ENCODE measurements at regions not wholly inside any gene's neighbourhood (a gene's known extent, or its start where the extent isn't known, plus 50 kb on each side); places are given as distances from the start of the nearest gene placed in this dataset.

DNA sequence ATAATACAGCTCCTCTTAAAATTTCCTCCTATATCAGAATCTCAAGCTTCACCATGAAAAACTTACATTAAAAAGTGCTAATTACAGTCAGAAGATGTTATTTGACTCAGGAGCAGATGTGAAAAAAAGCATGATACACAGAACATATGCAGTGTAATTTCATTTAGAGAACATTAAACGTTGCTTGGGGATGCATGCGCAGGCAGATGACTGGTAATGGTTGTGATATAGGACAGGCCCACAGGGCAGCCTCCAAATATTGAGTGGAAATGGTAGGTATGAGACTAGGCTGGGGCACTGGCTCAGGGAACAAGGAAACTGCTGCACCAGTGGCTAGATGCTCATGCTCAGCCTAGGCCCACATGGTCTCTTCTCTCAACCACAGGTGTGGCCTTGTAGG lies 69.7 kb downstream of the IARS1 start:
- Histone ChIP-seq H3K23me2 (ENCODE audit: low read depth, low read length) (no peaks in the 10 kb centered on the region), H3K23ac (ENCODE audit: insufficient read length) (no peak overlapping the region), H3K79me2 (ENCODE audit: control insufficient read depth in 1 of 2, insufficient read depth in 2 of 2, low read length in 2 of 2) (peaks cover 0 to 18% of the 10 kb centered on the region in 2 experiments; a peak in 1 of 4 replicates), H3K18ac (ENCODE audit: extremely low read depth, low read length) (no peak overlapping the region), H2AFZ (ENCODE audit: low read length) (no peak overlapping the region), H2BK120ac (replicated peaks; ENCODE audit: low read depth, low read length) (no peak overlapping the region), H3K4ac (replicated peaks; ENCODE audit: insufficient read length, low read depth, low read length) (no peak overlapping the region), H2AK5ac (ENCODE audit: low read depth, low read length) (no peak overlapping the region), H3K9me3 (ENCODE audit: insufficient read depth in 2 of 2, low read depth in 1 of 2, low read length in 1 of 2) (peaks cover 0 to 4% of the 10 kb centered on the region in 2 experiments; a peak in 1 of 4 replicates), H2BK12ac (ENCODE audit: low read depth, low read length) (no peak overlapping the region), H4K20me1 (replicated peaks in 1 of 2; ENCODE audit: control insufficient read depth in 1 of 2, insufficient read depth in 2 of 2, low read length in 2 of 2) (peaks cover 0 to 2% of the 10 kb centered on the region in 2 experiments), H3K4me2 (ENCODE audit: insufficient read depth in 1 of 2, low read depth in 2 of 2, low read length in 2 of 2) (no peak overlapping the region), H3K9ac (replicated peaks in 1 of 4; ENCODE audit: extremely low read depth in 1 of 4, low read depth in 3 of 4, low read length in 3 of 4) (no peak overlapping the region), H3K27ac (ENCODE audit: low read depth, low read length) (no peak overlapping the region), H3K56ac (replicated peaks; ENCODE audit: insufficient read length, low read depth, low read length) (no peak overlapping the region), H3K4me1 (replicated peaks in 1 of 4; ENCODE audit: control insufficient read depth in 3 of 4, insufficient read depth in 4 of 4, low read length in 3 of 4) (no peaks in the 10 kb centered on the region), H3K36me3 (ENCODE audit: control insufficient read depth in 2 of 4, insufficient read depth in 4 of 4, low read length in 3 of 4) (peaks cover 31 to 75% (median 62%) of the 10 kb centered on the region in 4 experiments), H3K79me1 (ENCODE audit: low read depth, low read length) (no peaks in the 10 kb centered on the region), H4K91ac (replicated peaks; ENCODE audit: insufficient read length, low read length) (no peak overlapping the region), H3K27me3 (replicated peaks in 1 of 4; ENCODE audit: control insufficient read depth in 3 of 4, extremely low read depth in 1 of 4, insufficient read depth in 3 of 4, low read length in 3 of 4) (no peaks in the 10 kb centered on the region), H4K8ac (ENCODE audit: extremely low read depth, insufficient read depth, low read length) (no peak overlapping the region), H2BK20ac (ENCODE audit: low read length) (no peak overlapping the region), H3K14ac (ENCODE audit: insufficient read length) (no peak overlapping the region), H2BK15ac (ENCODE audit: low read length) (no peak overlapping the region), H3K4me3 (ENCODE audit: extremely low read depth in 1 of 4, insufficient read depth in 2 of 4, low read depth in 3 of 4, low read length in 4 of 4) (no peak overlapping the region), H4K5ac (ENCODE audit: insufficient read length, low read depth, low read length) (no peak overlapping the region), H2BK5ac (ENCODE audit: low read depth, low read length) (no peak overlapping the region)
- FAIRE-seq: no peak
- CTCF ChIA-PET (ENCODE audit: partially characterized antibody): interaction anchor here (0.8 to 3.7 kb wide), 4 partner anchors 11 to 86 kb away, joined by 4 to 18 read pairs (median 6); no protein-coding TSS in a partner anchor
- POLR2A ChIA-PET (ENCODE audit: partially characterized antibody): interaction anchor here (0.8 to 1.6 kb wide), 3 partner anchors 12 to 76 kb away, joined by 3 read pairs; no protein-coding TSS in a partner anchor
- no peak for DNase-seq (ENCODE audit: low read depth in 1 of 2, low spot score in 2 of 2)
- WGBS, 2 experiments (ENCODE audit: extremely low coverage in 1 of 2, insufficient coverage in 1 of 2, insufficient read length in 1 of 2, insufficient replicate concordance in 2 of 2, low coverage in 1 of 2, low lambda C conversion rate in 2 of 2, missing lambda C conversion rate in 1 of 2): 91% methylated on average over 2 of the region's 2 CpGs; no CpG with 5 or more reads in 1 of the 2 experiments
- no peak for TF ChIP-seq RNF2 (IDR thresholded peaks at IDR 0.05; ENCODE audit: borderline replicate concordance, low read depth, low read length, missing control alignments, poor library complexity, severe bottlenecking)
- no peak for TF ChIP-seq TCF12 (IDR thresholded peaks at IDR 0.05; ENCODE audit: low read depth, low read length)
- TF ChIP-seq USF2 (IDR thresholded peaks at IDR 0.05; ENCODE audit: low read length): no peak
- TF ChIP-seq TAF1 (IDR thresholded peaks at IDR 0.05; ENCODE audit: low read depth, low read length): no peak
- no peak for TF ChIP-seq CBX5 (IDR thresholded peaks at IDR 0.05; ENCODE audit: low read depth, low read length)
- TF ChIP-seq BRCA1 (IDR thresholded peaks at IDR 0.05; ENCODE audit: low read depth, low read length): no peak
- TF ChIP-seq POLR2AphosphoS5 (IDR thresholded peaks at IDR 0.05; ENCODE audit: low read depth, low read length): no peak
- TF ChIP-seq GABPA (IDR thresholded peaks at IDR 0.05; ENCODE audit: borderline replicate concordance, insufficient read depth, low read length): no peak

All from H1 (cell line).